ENCODE measurements at regions not wholly inside any gene's neighbourhood (a gene's known extent, or its start where the extent isn't known, plus 50 kb on each side); places are given as distances from the start of the nearest gene placed in this dataset.
"Not testable (repeated sequence)": the region's sequence is repeated elsewhere in the genome, so short reads cannot be mapped to it uniquely, and the experiment has no call there.

- DNase-seq (ENCODE audit: low read depth, low spot score), result no peak
- TF ChIP-seq EZH2 (IDR thresholded peaks at IDR 0.05) (no peak), POLR2AphosphoS5 (IDR thresholded peaks at IDR 0.05; ENCODE audit: borderline replicate concordance, low read depth, low read length) (no peak), FOXP2 (optimal IDR thresholded peaks at IDR 0.05; ENCODE audit: control extremely low read depth, extremely low read length, insufficient read depth) (no peak)
- Histone ChIP-seq H3K9ac (ENCODE audit: insufficient read length) (peak overlapping the region; percentile 71), H3K4me3 (peak overlapping the region; percentile 87), H3K9me3 (ENCODE audit: low read depth, low read length) (no peaks in the 10 kb centered on the region), H3K27ac (peak overlapping the region; percentile 67; the same call in 1 of the 2 replicates), H3K36me3 (ENCODE audit: insufficient read depth, low read length) (no peaks in the 10 kb centered on the region)
Measured at GRCh38 chrX:125204681-125205132, 115.0 kb upstream of the TEX13C start.

- TF ChIP-seq POLR2AphosphoS5 (IDR thresholded peaks at IDR 0.05; ENCODE audit: borderline replicate concordance, low read depth, low read length) (peak; percentile 79), EZH2 (IDR thresholded peaks at IDR 0.05) (no peak), FOXP2 (optimal IDR thresholded peaks at IDR 0.05; ENCODE audit: control extremely low read depth, extremely low read length, insufficient read depth) (peak; percentile 26)
- Histone ChIP-seq H3K4me3 (peak overlapping the region; percentile 87), H3K27ac (peak overlapping the region; percentile 89), H3K36me3 (ENCODE audit: insufficient read depth, low read length) (no peaks in the 10 kb centered on the region), H3K9me3 (ENCODE audit: low read depth, low read length) (no peaks in the 10 kb centered on the region), H3K9ac (ENCODE audit: insufficient read length) (peak overlapping the region; percentile 72)
- DNase-seq (ENCODE audit: low read depth, low spot score), result peak; percentile 85
Measured at GRCh38 chrX:125205133-125205917, 114.3 kb upstream of the TEX13C start.

- H3K4me3 ChIP-seq, result peak overlapping the region; percentile 87
- H3K27ac ChIP-seq, result peak overlapping the region; percentile 89
- DNase-seq (ENCODE audit: low read depth, low spot score), result no peak
- peak overlapping the region; percentile 72 for H3K9ac ChIP-seq (ENCODE audit: insufficient read length)
- TF ChIP-seq EZH2 (IDR thresholded peaks at IDR 0.05) (no peak), POLR2AphosphoS5 (IDR thresholded peaks at IDR 0.05; ENCODE audit: borderline replicate concordance, low read depth, low read length) (no peak), FOXP2 (optimal IDR thresholded peaks at IDR 0.05; ENCODE audit: control extremely low read depth, extremely low read length, insufficient read depth) (no peak)
- no peaks in the 10 kb centered on the region for H3K36me3 ChIP-seq (ENCODE audit: insufficient read depth, low read length)
- H3K9me3 ChIP-seq (ENCODE audit: low read depth, low read length), result no peaks in the 10 kb centered on the region
Measured at GRCh38 chrX:125205918-125206665, 113.6 kb upstream of the TEX13C start.

- TF ChIP-seq EZH2 (IDR thresholded peaks at IDR 0.05), result no peak
- TF ChIP-seq POLR2AphosphoS5 (IDR thresholded peaks at IDR 0.05; ENCODE audit: borderline replicate concordance, low read depth, low read length), result no peak
- TF ChIP-seq FOXP2 (optimal IDR thresholded peaks at IDR 0.05; ENCODE audit: control extremely low read depth, extremely low read length, insufficient read depth), result no peak
- Histone ChIP-seq H3K9ac (ENCODE audit: insufficient read length) (no peak overlapping the region), H3K27ac (no peak overlapping the region), H3K36me3 (ENCODE audit: insufficient read depth, low read length) (no peaks in the 10 kb centered on the region), H3K4me3 (no peak overlapping the region), H3K9me3 (ENCODE audit: low read depth, low read length) (no peaks in the 10 kb centered on the region)
- no peak for DNase-seq (ENCODE audit: low read depth, low spot score)
Measured at GRCh38 chrX:125210146-125210545, 109.5 kb upstream of the TEX13C start.

GRCh38 chrX:125219852-125220251 lies 99.8 kb upstream of the TEX13C start:
- no peak overlapping the region for H3K27ac ChIP-seq
- H3K36me3 ChIP-seq (ENCODE audit: insufficient read depth, low read length), result no peaks in the 10 kb centered on the region
- H3K9ac ChIP-seq (ENCODE audit: insufficient read length), result no peak overlapping the region
- no peak for DNase-seq (ENCODE audit: low read depth, low spot score)
- TF ChIP-seq POLR2AphosphoS5 (IDR thresholded peaks at IDR 0.05; ENCODE audit: borderline replicate concordance, low read depth, low read length) (no peak), EZH2 (IDR thresholded peaks at IDR 0.05) (no peak), FOXP2 (optimal IDR thresholded peaks at IDR 0.05; ENCODE audit: control extremely low read depth, extremely low read length, insufficient read depth) (no peak)
- no peak overlapping the region for H3K4me3 ChIP-seq
- H3K9me3 ChIP-seq (ENCODE audit: low read depth, low read length), result no peaks in the 10 kb centered on the region

GRCh38 chrX:125236955-125237354 lies 82.7 kb upstream of the TEX13C start:
- no peak overlapping the region for H3K4me3 ChIP-seq
- no peak overlapping the region for H3K9ac ChIP-seq (ENCODE audit: insufficient read length)
- TF ChIP-seq EZH2 (IDR thresholded peaks at IDR 0.05), result no peak
- TF ChIP-seq FOXP2 (optimal IDR thresholded peaks at IDR 0.05; ENCODE audit: control extremely low read depth, extremely low read length, insufficient read depth), result no peak
- no peak for TF ChIP-seq POLR2AphosphoS5 (IDR thresholded peaks at IDR 0.05; ENCODE audit: borderline replicate concordance, low read depth, low read length)
- no peak for DNase-seq (ENCODE audit: low read depth, low spot score)
- no peaks in the 10 kb centered on the region for H3K36me3 ChIP-seq (ENCODE audit: insufficient read depth, low read length)
- H3K27ac ChIP-seq, result no peak overlapping the region
- H3K9me3 ChIP-seq (ENCODE audit: low read depth, low read length), result no peaks in the 10 kb centered on the region

- no peak for TF ChIP-seq POLR2AphosphoS5 (IDR thresholded peaks at IDR 0.05; ENCODE audit: borderline replicate concordance, low read depth, low read length)
- TF ChIP-seq FOXP2 (optimal IDR thresholded peaks at IDR 0.05; ENCODE audit: control extremely low read depth, extremely low read length, insufficient read depth), result no peak
- no peak for TF ChIP-seq EZH2 (IDR thresholded peaks at IDR 0.05)
- DNase-seq (ENCODE audit: low read depth, low spot score), result no peak
- Histone ChIP-seq H3K9ac (ENCODE audit: insufficient read length) (no peak overlapping the region), H3K9me3 (ENCODE audit: low read depth, low read length) (no peaks in the 10 kb centered on the region), H3K36me3 (ENCODE audit: insufficient read depth, low read length) (no peaks in the 10 kb centered on the region), H3K27ac (no peak overlapping the region), H3K4me3 (no peak overlapping the region)
Measured at GRCh38 chrX:125248931-125249330, 70.7 kb upstream of the TEX13C start.

- not testable (repeated sequence) for H3K36me3 ChIP-seq (ENCODE audit: insufficient read depth, low read length); H3K27ac ChIP-seq; DNase-seq (ENCODE audit: low read depth, low spot score); H3K9ac ChIP-seq (ENCODE audit: insufficient read length); H3K9me3 ChIP-seq (ENCODE audit: low read depth, low read length); H3K4me3 ChIP-seq
Measured at GRCh38 chrX:125255759-125256158, 63.9 kb upstream of the TEX13C start.

Measured in SK-N-MC (cell line).